ENCODE measurements at regions not wholly inside any gene's neighbourhood (a gene's known extent, or its start where the extent isn't known, plus 50 kb on each side); places are given as distances from the start of the nearest gene placed in this dataset.

DNA sequence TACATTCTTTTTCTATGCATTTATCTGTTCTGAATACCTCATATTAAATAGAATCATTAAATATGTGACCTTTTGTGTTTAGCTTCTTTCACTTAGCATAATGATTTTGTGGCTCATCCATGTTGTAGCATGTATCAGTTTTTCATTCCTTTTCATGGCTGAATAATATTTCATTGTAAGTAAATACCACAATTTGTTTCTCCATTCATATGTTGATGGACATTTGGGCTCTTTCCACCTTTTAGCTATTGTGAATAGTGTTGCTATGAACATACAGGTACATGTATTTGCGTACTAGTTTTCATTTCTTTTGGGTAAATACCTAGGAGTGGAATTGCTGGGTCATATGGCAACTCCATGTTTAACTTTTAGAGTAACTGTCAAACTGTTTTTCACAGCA, 85.1 kb downstream of the GNL3L start:
- TF ChIP-seq, protein P1, sequence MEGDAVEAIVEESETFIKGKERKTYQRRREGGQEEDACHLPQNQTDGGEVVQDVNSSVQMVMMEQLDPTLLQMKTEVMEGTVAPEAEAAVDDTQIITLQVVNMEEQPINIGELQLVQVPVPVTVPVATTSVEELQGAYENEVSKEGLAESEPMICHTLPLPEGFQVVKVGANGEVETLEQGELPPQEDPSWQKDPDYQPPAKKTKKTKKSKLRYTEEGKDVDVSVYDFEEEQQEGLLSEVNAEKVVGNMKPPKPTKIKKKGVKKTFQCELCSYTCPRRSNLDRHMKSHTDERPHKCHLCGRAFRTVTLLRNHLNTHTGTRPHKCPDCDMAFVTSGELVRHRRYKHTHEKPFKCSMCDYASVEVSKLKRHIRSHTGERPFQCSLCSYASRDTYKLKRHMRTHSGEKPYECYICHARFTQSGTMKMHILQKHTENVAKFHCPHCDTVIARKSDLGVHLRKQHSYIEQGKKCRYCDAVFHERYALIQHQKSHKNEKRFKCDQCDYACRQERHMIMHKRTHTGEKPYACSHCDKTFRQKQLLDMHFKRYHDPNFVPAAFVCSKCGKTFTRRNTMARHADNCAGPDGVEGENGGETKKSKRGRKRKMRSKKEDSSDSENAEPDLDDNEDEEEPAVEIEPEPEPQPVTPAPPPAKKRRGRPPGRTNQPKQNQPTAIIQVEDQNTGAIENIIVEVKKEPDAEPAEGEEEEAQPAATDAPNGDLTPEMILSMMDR (IDR thresholded peaks at IDR 0.05; ENCODE audit: poor library complexity, severe bottlenecking) = no peak
- no peak overlapping the region for H3K27ac ChIP-seq (ENCODE audit: poor library complexity, severe bottlenecking)
- ATAC-seq (ENCODE audit: low read depth) (no peak), DNase-seq (ENCODE audit: low spot score) (no peak)
- H3K9me3 ChIP-seq (ENCODE audit: severe bottlenecking) = no peaks in the 10 kb centered on the region
- H3K4me3 ChIP-seq (ENCODE audit: severe bottlenecking) = no peak overlapping the region
- H3K36me3 ChIP-seq (ENCODE audit: low read depth) = no peaks in the 10 kb centered on the region
- no peaks in the 10 kb centered on the region for H3K27me3 ChIP-seq (ENCODE audit: insufficient read depth, poor library complexity, severe bottlenecking)
- H3K4me1 ChIP-seq (ENCODE audit: insufficient read depth, poor library complexity, severe bottlenecking) = no peaks in the 10 kb centered on the region

DNA sequence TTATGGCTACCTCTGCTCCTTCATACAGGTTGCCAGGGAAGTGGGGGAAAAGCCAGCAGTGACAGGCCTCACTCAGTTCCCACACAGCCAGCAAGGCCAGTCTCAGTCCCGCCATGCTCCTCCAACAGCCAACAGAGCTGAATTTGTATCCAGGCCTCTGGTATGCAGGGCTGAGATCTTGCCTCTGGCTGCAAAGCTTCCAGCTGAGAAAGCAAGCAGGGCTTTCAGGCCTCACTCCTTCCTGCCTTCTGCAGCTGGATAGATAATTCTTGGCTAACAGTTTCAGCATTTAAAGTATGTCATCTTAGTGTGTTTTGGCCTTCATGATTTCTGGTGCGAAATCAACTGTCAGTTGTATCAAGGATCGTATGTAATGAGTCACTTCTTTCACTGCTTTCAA, 103.6 kb downstream of the GNL3L start:
- DNase-seq (ENCODE audit: low spot score) (no peak), ATAC-seq (ENCODE audit: low read depth) (no peak)
- H3K36me3 ChIP-seq (ENCODE audit: low read depth) = no peaks in the 10 kb centered on the region
- H3K9me3 ChIP-seq (ENCODE audit: severe bottlenecking) = no peaks in the 10 kb centered on the region
- H3K4me1 ChIP-seq (ENCODE audit: insufficient read depth, poor library complexity, severe bottlenecking) = no peaks in the 10 kb centered on the region
- no peaks in the 10 kb centered on the region for H3K27me3 ChIP-seq (ENCODE audit: insufficient read depth, poor library complexity, severe bottlenecking)
- H3K27ac ChIP-seq (ENCODE audit: poor library complexity, severe bottlenecking) = no peak overlapping the region
- no peak overlapping the region for H3K4me3 ChIP-seq (ENCODE audit: severe bottlenecking)
- TF ChIP-seq, protein P1 (IDR thresholded peaks at IDR 0.05; ENCODE audit: poor library complexity, severe bottlenecking) = no peak

DNA sequence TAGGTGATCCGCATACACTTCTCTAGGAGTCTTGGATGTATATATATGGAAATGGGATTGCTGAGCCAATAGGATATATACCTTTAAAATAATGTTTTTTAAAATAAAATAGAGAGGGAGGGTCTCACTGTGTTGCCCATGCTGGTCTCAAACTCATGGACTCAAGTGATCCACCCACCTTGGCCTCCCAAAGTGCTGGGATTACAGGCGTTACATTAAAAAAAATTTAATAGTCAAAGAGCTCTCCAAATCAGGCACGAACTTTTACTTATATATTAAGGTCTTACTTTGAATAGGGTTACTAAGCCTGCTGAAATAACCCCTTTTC, 109.0 kb downstream of the GNL3L start:
- Histone ChIP-seq H3K27me3 (ENCODE audit: insufficient read depth, poor library complexity, severe bottlenecking) (no peaks in the 10 kb centered on the region), H3K36me3 (ENCODE audit: low read depth) (no peaks in the 10 kb centered on the region), H3K9me3 (ENCODE audit: severe bottlenecking) (no peaks in the 10 kb centered on the region), H3K4me1 (ENCODE audit: insufficient read depth, poor library complexity, severe bottlenecking) (no peaks in the 10 kb centered on the region), H3K27ac (ENCODE audit: poor library complexity, severe bottlenecking) (peak overlapping the region; percentile 70), H3K4me3 (ENCODE audit: severe bottlenecking) (peak overlapping the region; percentile 47)
- ATAC-seq (ENCODE audit: low read depth) = no peak
- TF ChIP-seq, protein P1 (IDR thresholded peaks at IDR 0.05; ENCODE audit: poor library complexity, severe bottlenecking) = no peak
- DNase-seq (ENCODE audit: low spot score) = no peak

DNA sequence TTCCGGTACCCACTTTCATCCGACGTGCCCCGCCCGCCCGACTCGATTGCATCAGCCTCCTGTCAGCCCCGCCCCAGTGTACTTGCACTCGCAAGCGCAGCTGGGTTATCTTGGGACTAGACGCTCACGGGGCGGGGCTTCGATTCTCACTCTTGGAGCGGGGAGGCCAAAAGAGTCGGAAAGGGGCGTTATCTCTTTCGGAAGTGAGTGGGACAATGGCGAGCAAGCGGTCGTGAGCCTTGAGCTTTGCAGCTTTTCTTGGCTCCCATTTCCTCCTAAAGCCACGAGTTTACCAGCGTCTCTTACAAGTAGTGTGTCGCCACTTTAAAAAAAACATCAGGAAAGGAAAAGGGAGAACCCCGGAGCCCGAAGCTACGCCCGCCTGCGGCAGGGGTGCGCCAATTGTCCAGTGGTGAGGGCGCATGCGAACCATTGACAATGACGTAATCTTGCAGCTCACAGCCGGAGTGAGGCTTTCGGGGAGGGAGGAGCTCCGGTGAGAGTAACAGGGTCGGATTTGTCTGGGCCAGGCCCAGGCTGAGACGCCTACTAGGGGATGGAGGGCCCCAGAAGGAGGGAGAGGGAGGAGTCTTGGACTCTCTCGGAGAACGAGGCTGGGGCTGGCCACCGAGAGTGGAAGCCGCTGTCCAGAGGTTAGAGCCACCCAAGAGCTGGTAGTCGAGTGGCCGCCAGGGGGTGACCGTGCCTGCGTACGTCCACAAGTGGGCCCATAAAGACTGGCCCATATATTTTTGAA, 109.5 kb downstream of the GNL3L start:
- ATAC-seq (ENCODE audit: low read depth) = peak; percentile 96
- Histone ChIP-seq H3K9me3 (ENCODE audit: severe bottlenecking) (no peaks in the 10 kb centered on the region), H3K36me3 (ENCODE audit: low read depth) (no peaks in the 10 kb centered on the region), H3K4me3 (ENCODE audit: severe bottlenecking) (peak overlapping the region; percentile 47), H3K27me3 (ENCODE audit: insufficient read depth, poor library complexity, severe bottlenecking) (no peaks in the 10 kb centered on the region), H3K4me1 (ENCODE audit: insufficient read depth, poor library complexity, severe bottlenecking) (no peaks in the 10 kb centered on the region), H3K27ac (ENCODE audit: poor library complexity, severe bottlenecking) (peak overlapping the region; percentile 70)
- peak; percentile 93 for DNase-seq (ENCODE audit: low spot score)
- TF ChIP-seq, protein P1 (IDR thresholded peaks at IDR 0.05; ENCODE audit: poor library complexity, severe bottlenecking) = peak; percentile 70

DNA sequence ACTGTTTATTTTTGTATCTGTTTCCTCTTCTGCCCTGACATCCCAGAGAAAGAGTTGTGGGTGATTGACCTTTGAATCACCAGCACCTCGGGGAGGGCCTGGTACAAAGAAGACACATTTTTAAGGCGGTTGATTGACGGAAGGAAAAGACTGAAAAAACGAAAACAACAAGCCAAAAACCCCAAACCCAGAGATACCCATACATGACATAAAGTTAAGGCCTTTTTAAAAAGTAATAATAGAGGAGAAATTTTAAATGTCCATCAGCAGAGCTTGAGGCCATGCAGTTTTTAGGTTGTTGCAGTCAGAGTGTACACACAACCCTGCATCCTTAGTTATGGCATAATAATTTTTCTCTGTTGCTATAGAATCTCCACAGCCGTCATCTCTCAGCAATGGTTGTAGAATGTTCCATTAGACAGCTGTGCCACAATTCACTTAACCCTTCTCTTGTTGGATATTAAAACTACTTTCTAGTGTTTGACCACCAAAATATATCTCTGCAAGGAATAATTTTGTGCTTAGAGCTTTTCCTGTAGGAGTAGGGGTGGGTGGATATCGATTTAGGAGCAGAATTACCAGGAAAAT, 110.2 kb downstream of the GNL3L start:
- H3K4me3 ChIP-seq (ENCODE audit: severe bottlenecking) = peak overlapping the region; percentile 47
- no peaks in the 10 kb centered on the region for H3K27me3 ChIP-seq (ENCODE audit: insufficient read depth, poor library complexity, severe bottlenecking)
- TF ChIP-seq, protein P1 (IDR thresholded peaks at IDR 0.05; ENCODE audit: poor library complexity, severe bottlenecking) = peak; percentile 43
- no peak for DNase-seq (ENCODE audit: low spot score)
- H3K27ac ChIP-seq (ENCODE audit: poor library complexity, severe bottlenecking) = peak overlapping the region; percentile 70
- H3K4me1 ChIP-seq (ENCODE audit: insufficient read depth, poor library complexity, severe bottlenecking) = no peaks in the 10 kb centered on the region
- no peak for ATAC-seq (ENCODE audit: low read depth)
- H3K9me3 ChIP-seq (ENCODE audit: severe bottlenecking) = no peaks in the 10 kb centered on the region
- H3K36me3 ChIP-seq (ENCODE audit: low read depth) = no peaks in the 10 kb centered on the region
